A549 (cell line): ENCODE measurements at regions not wholly inside any gene's neighbourhood (a gene's known extent, or its start where the extent isn't known, plus 50 kb on each side); places are given as distances from the start of the nearest gene placed in this dataset.

Experiments used
- ATAC-seq, 2 experiments: fragments of 200-7000 bp in 1 of 2; fragments of >200 bp in 1 of 2; cut with Nextera tagmentation in 1 of 2; cut with Tn5 transposase in 1 of 2; 3 replicates each; pipeline versions ENCODE4 v1.8.0 to v1.9.1; 2018 to 2020; ENCODE audit warnings: mild to moderate bottlenecking in 1 of 2, moderate library complexity in 1 of 2
- CTCF ChIA-PET: fragments of 300-600 bp; sonication (Branson Sonifier 250); formaldehyde crosslinking; extraction: SDS; loops from one replicate; lab custom pipeline; 2021; ENCODE audit warnings: antibody characterized with exemption, inconsistent platforms; lab: Yijun Ruan, JAX
- POLR2A ChIA-PET: fragments of 350-600 bp; formaldehyde crosslinking; extraction: SDS; loops from one replicate; lab custom pipeline; 2021; ENCODE audit warnings: antibody characterized with exemption, inconsistent platforms; lab: Yijun Ruan, JAX
- DNase-seq, 2 experiments: peaks; one replicate each; pipeline versions ENCODE4 v3.0.0 to v3.0.0-alpha.2; 2011 to 2016; ENCODE audit warnings: low read depth in 1 of 2, low spot score in 1 of 2
- FAIRE-seq: peaks from 2 replicates; lab custom pipeline; 2011; peaks lifted over from hg19 to GRCh38; lab: Jason Lieb, UNC
- H3K27ac ChIP-seq, 2 experiments: fragments of >200 bp; sonication (Bioruptor Twin); formaldehyde crosslinking; 3 replicates each; pipeline ENCODE4 v1.5.1; 2016 to 2017
- H3K4me1 ChIP-seq: fragments of >200 bp; sonication (Bioruptor Twin); formaldehyde crosslinking; 3 replicates; pipeline ENCODE4 v1.6.1; 2016
- H3K4me2 ChIP-seq: fragments of >200 bp; sonication (Bioruptor Twin); formaldehyde crosslinking; 3 replicates; pipeline ENCODE4 v1.6.1; 2016
- H3K4me3 ChIP-seq: fragments of >200 bp; sonication (Bioruptor Twin); formaldehyde crosslinking; 3 replicates; pipeline ENCODE4 v1.5.1; 2016
- H3K9me3 ChIP-seq: fragments of >200 bp; sonication (Bioruptor Twin); formaldehyde crosslinking; 3 replicates; pipeline ENCODE4 v1.6.1; 2016
- CEBPB ChIP-seq, 2 experiments: fragments of >200 bp in 1 of 2; sonication (Bioruptor Twin) in 1 of 2; formaldehyde crosslinking in 1 of 2; IDR thresholded peaks; 2 replicates each; pipeline ENCODE4 v1.6.1; 2012 to 2016
- CHD2 ChIP-seq: fragments of 150-350 bp; IDR thresholded peaks from 2 replicates; pipeline ENCODE4 v1.6.1; 2014; ENCODE audit warnings: low read length; ENCODE audit not compliant: partially characterized antibody
- CHD4 ChIP-seq: fragments of 200-600 bp; sonication (generic); IDR thresholded peaks from 2 replicates; pipeline ENCODE4 v1.6.1; 2016; ENCODE audit warnings: antibody characterized with exemption, mild to moderate bottlenecking, borderline replicate concordance
- EHF ChIP-seq: fragments of 250-450 bp; sonication (Bioruptor Pico); IDR thresholded peaks from 2 replicates; pipeline ENCODE4 v1.5.0; 2020; ENCODE audit warnings: mild to moderate bottlenecking
- EP300 ChIP-seq, 2 experiments: fragments of >200 bp; sonication (Bioruptor Twin); formaldehyde crosslinking; IDR thresholded peaks; 2 replicates in 1 of 2; 3 replicates in 1 of 2; pipeline ENCODE4 v1.6.1; 2016 to 2017
- FOSB ChIP-seq: fragments of 250-450 bp; sonication (Bioruptor Pico); IDR thresholded peaks from 2 replicates; pipeline ENCODE4 v1.5.0; 2020; ENCODE audit warnings: mild to moderate bottlenecking, moderate library complexity
- HEYL ChIP-seq: fragments of 250-450 bp; sonication (Bioruptor Pico); IDR thresholded peaks from 2 replicates; pipeline ENCODE4 v1.8.0; 2021; ENCODE audit warnings: mild to moderate bottlenecking, moderate library complexity
- HOXB13 ChIP-seq: fragments of 250-450 bp; sonication (Bioruptor Pico); IDR thresholded peaks from 2 replicates; pipeline ENCODE4 v1.5.0; 2020; ENCODE audit warnings: low read depth, mild to moderate bottlenecking, moderate library complexity
- KDM1A ChIP-seq: fragments of 200-600 bp; sonication (generic); IDR thresholded peaks from 2 replicates; pipeline ENCODE4 v1.6.1; 2016; ENCODE audit warnings: low read depth, mild to moderate bottlenecking
- MAFK ChIP-seq: fragments of 450-650 bp; IDR thresholded peaks from 2 replicates; pipeline ENCODE4 v1.6.1; 2014; ENCODE audit not compliant: partially characterized antibody
- MAZ ChIP-seq: fragments of 150-350 bp; IDR thresholded peaks from 2 replicates; pipeline ENCODE4 v1.6.1; 2014; ENCODE audit warnings: antibody characterized with exemption, low read depth, low read length, borderline replicate concordance
- NFE2L2 ChIP-seq: fragments of 150-350 bp; conservative IDR thresholded peaks from 2 replicates; pipeline ENCODE4 v1.6.1; 2014; ENCODE audit warnings: low read length
- PHF8 ChIP-seq: fragments of 200-600 bp; sonication (generic); IDR thresholded peaks from 2 replicates; pipeline ENCODE4 v1.6.1; 2016; ENCODE audit warnings: low read depth, mild to moderate bottlenecking, antibody characterized with exemption, moderate library complexity, borderline replicate concordance
- POLR2AphosphoS2 ChIP-seq: conservative IDR thresholded peaks from 2 replicates; pipeline ENCODE4 v1.6.1; 2012; ENCODE audit warnings: low read length, improper control_type of control experiment, inconsistent platforms
- RARB ChIP-seq: fragments of 250-450 bp; sonication (Bioruptor Pico); IDR thresholded peaks from 2 replicates; pipeline ENCODE4 v1.8.0; 2021; ENCODE audit warnings: mild to moderate bottlenecking, moderate library complexity
- RFX5 ChIP-seq: fragments of 450-650 bp; IDR thresholded peaks from 2 replicates; pipeline ENCODE4 v1.7.1; 2014; ENCODE audit warnings: antibody characterized with exemption, mild to moderate bottlenecking, moderate library complexity
- RNF2 ChIP-seq: fragments of 200-600 bp; sonication (generic); IDR thresholded peaks from 2 replicates; pipeline ENCODE4 v1.6.1; 2016; ENCODE audit warnings: low read depth, mild to moderate bottlenecking, antibody characterized with exemption, moderate library complexity, borderline replicate concordance
- SMC3 ChIP-seq: fragments of >200 bp; sonication (Bioruptor Twin); formaldehyde crosslinking; IDR thresholded peaks from 3 replicates; pipeline ENCODE4 v1.6.1; 2018; ENCODE audit warnings: inconsistent platforms
- SREBF2 ChIP-seq: fragments of 450-650 bp; IDR thresholded peaks from 2 replicates; pipeline ENCODE4 v1.6.1; 2014; ENCODE audit warnings: mild to moderate bottlenecking, moderate library complexity
- TFCP2L1 ChIP-seq: fragments of 250-450 bp; sonication (Bioruptor Pico); IDR thresholded peaks from 2 replicates; pipeline ENCODE4 v1.5.0; 2021; ENCODE audit warnings: mild to moderate bottlenecking
- TP53 ChIP-seq: fragments of 250-450 bp; sonication (Bioruptor Pico); IDR thresholded peaks from 2 replicates; pipeline ENCODE4 v1.5.0; 2021; ENCODE audit warnings: mild to moderate bottlenecking, moderate library complexity
- WGBS: methylation state at CpG from one replicate; pipeline ENCODE4 v1.1.6; 2017; ENCODE audit errors: missing lambda C conversion rate; 5-methylcytosine and 5-hydroxymethylcytosine counted together
- TF ChIP-seq, protein P1 (sequence below): fragments of 450-650 bp; IDR thresholded peaks from 2 replicates; pipeline ENCODE4 v1.6.1; 2014; ENCODE audit warnings: antibody characterized with exemption
- TF ChIP-seq, protein P2 (sequence below): IDR thresholded peaks from 2 replicates; pipeline ENCODE4 v1.6.1; 2012; ENCODE audit warnings: low read depth, borderline replicate concordance
- TF ChIP-seq, protein P3 (sequence below): IDR thresholded peaks from 2 replicates; pipeline ENCODE4 v1.6.1; 2012
- TF ChIP-seq, protein P4 (sequence below): IDR thresholded peaks from 2 replicates; pipeline ENCODE4 v1.6.1; 2012
- TF ChIP-seq, protein P5 (sequence below): fragments of >200 bp; sonication (Bioruptor Twin); formaldehyde crosslinking; IDR thresholded peaks from 3 replicates; pipeline ENCODE4 v1.6.1; 2016
- TF ChIP-seq, protein P6 (sequence below): fragments of 250-450 bp; sonication (Bioruptor Pico); IDR thresholded peaks from 2 replicates; pipeline ENCODE4 v1.5.0; 2020; ENCODE audit warnings: low read depth, mild to moderate bottlenecking, moderate library complexity

DNA sequence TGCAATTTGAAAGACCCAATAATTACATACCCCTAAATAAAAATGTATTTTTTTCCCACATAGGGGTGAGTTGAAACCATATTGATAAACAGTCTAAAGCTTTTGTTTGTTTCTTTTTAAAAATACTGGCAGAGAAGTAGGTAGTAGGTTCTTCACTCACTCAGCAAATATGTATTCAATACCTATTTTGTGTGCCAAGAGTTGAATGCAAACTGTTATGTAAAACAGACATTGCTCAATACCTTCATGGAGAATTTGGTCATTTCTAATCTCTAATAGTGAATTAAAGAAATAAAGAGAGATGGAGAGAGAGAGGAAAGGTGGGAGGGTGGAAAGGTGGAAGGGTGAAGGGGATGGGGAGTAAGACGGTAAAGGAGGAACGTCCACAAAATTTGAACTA, 589.9 kb upstream of the GNPDA2 start (continued):
- TF ChIP-seq, protein P1, sequence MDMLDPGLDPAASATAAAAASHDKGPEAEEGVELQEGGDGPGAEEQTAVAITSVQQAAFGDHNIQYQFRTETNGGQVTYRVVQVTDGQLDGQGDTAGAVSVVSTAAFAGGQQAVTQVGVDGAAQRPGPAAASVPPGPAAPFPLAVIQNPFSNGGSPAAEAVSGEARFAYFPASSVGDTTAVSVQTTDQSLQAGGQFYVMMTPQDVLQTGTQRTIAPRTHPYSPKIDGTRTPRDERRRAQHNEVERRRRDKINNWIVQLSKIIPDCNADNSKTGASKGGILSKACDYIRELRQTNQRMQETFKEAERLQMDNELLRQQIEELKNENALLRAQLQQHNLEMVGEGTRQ = no peak
- TF ChIP-seq PHF8 = no peak
- no peak for TF ChIP-seq MAZ
- no peak for TF ChIP-seq KDM1A
- TF ChIP-seq TFCP2L1 = no peak
- TF ChIP-seq, protein P2, sequence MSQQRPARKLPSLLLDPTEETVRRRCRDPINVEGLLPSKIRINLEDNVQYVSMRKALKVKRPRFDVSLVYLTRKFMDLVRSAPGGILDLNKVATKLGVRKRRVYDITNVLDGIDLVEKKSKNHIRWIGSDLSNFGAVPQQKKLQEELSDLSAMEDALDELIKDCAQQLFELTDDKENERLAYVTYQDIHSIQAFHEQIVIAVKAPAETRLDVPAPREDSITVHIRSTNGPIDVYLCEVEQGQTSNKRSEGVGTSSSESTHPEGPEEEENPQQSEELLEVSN = no peak
- TF ChIP-seq TP53 (CRISPR knock-in tag) = no peak
- no peak for TF ChIP-seq RNF2
- TF ChIP-seq CHD4 = no peak
- TF ChIP-seq RFX5 = no peak
- TF ChIP-seq, protein P3, sequence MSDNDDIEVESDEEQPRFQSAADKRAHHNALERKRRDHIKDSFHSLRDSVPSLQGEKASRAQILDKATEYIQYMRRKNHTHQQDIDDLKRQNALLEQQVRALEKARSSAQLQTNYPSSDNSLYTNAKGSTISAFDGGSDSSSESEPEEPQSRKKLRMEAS = no peak
- no peak for TF ChIP-seq MAFK
- TF ChIP-seq, protein P4, sequence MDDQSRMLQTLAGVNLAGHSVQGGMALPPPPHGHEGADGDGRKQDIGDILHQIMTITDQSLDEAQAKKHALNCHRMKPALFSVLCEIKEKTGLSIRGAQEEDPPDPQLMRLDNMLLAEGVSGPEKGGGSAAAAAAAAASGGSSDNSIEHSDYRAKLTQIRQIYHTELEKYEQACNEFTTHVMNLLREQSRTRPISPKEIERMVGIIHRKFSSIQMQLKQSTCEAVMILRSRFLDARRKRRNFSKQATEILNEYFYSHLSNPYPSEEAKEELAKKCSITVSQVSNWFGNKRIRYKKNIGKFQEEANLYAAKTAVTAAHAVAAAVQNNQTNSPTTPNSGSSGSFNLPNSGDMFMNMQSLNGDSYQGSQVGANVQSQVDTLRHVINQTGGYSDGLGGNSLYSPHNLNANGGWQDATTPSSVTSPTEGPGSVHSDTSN = no peak

DNA sequence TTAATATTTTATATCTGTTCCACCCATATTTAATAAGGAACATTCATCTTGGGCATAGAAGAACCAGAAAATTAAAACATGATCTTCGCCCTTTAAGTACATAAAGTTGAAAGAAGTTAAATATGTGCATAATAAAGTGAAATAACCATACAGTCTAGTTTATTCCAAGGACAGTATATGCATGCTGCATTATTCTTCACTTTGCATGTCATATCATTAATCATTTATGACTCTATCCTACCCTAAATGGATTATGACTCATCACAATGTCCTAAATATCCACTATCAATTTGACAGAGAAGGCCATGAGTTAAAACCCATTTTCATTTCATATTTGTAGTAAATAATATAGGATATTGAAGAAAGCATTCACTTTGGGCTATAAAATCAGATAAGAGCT, 576.5 kb upstream of the GNPDA2 start:
- POLR2A ChIA-PET = no interaction called here
- Histone ChIP-seq H3K27ac (no peak overlapping the region), H3K4me2 (no peak overlapping the region), H3K4me3 (no peak overlapping the region), H3K4me1 (no peaks in the 10 kb centered on the region), H3K9me3 (no peaks in the 10 kb centered on the region)
- DNase-seq (no peak), ATAC-seq (no peak), FAIRE-seq (no peak)
- 0% methylated on average over 1 of the region's 1 CpG for WGBS
- TF ChIP-seq RARB (CRISPR knock-in tag) = no peak
- TF ChIP-seq CEBPB (IDR thresholded peaks at IDR 0.05) = no peak
- TF ChIP-seq EHF (CRISPR knock-in tag) = no peak
- no peak for TF ChIP-seq SREBF2
- TF ChIP-seq HEYL = no peak
- no peak for TF ChIP-seq NFE2L2
- CTCF ChIA-PET = no interaction called here

DNA sequence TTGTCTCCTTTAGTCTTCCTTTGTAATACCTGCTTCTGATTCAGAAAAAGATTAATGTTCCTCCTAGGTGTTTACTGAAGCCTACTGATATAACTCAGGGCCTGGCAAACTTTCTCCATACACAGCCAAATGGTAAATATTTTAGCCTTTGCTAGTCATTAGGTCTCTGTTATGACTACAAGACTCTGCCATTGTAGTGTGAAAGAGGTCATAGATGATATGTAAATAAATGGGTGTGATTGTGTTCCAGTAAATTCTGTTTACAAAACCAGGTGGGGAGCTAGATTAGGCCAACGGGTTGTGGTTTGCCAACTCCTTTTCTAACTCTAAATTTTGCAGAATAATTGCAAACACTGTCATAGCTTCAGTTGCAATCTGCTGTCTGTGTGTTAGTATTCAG, 568.1 kb upstream of the GNPDA2 start:
- FAIRE-seq = no peak
- H3K4me1 ChIP-seq = no peaks in the 10 kb centered on the region
- TF ChIP-seq FOSB (CRISPR knock-in tag) (no peak), TFCP2L1 (no peak), POLR2AphosphoS2 (no peak), EP300 (IDR thresholded peaks at IDR 0.05) (no peak), SREBF2 (no peak), HOXB13 (CRISPR knock-in tag) (no peak), SMC3 (no peak), CHD2 (no peak)
- TF ChIP-seq, protein P5, sequence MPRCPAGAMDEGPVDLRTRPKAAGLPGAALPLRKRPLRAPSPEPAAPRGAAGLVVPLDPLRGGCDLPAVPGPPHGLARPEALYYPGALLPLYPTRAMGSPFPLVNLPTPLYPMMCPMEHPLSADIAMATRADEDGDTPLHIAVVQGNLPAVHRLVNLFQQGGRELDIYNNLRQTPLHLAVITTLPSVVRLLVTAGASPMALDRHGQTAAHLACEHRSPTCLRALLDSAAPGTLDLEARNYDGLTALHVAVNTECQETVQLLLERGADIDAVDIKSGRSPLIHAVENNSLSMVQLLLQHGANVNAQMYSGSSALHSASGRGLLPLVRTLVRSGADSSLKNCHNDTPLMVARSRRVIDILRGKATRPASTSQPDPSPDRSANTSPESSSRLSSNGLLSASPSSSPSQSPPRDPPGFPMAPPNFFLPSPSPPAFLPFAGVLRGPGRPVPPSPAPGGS = no peak
- TF ChIP-seq, protein P6, sequence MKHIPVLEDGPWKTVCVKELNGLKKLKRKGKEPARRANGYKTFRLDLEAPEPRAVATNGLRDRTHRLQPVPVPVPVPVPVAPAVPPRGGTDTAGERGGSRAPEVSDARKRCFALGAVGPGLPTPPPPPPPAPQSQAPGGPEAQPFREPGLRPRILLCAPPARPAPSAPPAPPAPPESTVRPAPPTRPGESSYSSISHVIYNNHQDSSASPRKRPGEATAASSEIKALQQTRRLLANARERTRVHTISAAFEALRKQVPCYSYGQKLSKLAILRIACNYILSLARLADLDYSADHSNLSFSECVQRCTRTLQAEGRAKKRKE = no peak
- TF ChIP-seq, protein P3 = no peak
- TF ChIP-seq, all 56 proteins: peak for 0
- no peak for DNase-seq
- 0% methylated on average over 1 of the region's 1 CpG for WGBS
- Histone ChIP-seq H3K4me3 (no peak overlapping the region), H3K27ac (no peak overlapping the region), H3K4me2 (no peak overlapping the region), H3K9me3 (no peaks in the 10 kb centered on the region)
- ATAC-seq = no peak
- CTCF ChIA-PET = no interaction called here
- POLR2A ChIA-PET = no interaction called here
